ENCODE measurements at regions not wholly inside any gene's neighbourhood (a gene's known extent, or its start where the extent isn't known, plus 50 kb on each side); places are given as distances from the start of the nearest gene placed in this dataset.

DNA sequence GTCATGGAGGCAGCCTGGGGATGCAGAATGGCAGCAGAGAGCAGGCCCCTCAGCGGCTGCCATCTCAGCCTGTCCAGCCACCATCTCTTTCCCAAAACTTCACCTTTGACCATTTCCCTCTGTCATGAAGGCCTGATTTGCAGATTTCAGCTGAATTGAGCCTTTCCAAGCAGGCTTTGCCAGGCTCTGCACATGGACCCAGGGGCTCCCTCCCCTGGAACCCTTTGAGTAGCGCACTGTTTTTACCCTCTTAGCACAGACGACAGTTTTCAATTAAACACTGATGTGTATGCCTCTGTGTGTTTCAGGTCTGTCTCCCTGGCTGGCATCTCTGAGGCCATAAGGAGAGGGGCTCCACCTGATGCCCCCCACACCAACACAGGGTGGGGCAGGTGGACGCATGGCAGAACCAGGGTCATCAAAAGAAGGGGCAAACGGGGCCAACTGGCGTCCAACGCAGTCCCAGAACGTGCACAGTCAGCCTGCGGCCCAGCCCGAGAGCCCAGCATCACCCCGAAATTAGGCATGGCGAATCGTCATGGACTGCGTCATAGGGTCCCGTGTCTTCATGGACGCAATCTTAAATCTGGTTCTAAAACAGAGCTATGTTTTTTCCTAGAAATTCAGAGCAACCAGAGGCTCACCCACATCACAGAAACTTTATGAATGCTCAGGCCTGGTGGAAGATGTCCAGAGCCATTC lies 185.0 kb upstream of the TCERG1L start:
- TF ChIP-seq CTCF (IDR thresholded peaks at IDR 0.05; ENCODE audit: low read length) (no peak), EZH2 (optimal IDR thresholded peaks at IDR 0.05; ENCODE audit: low read depth, low read length) (no peak), EZH2phosphoT487 (IDR thresholded peaks at IDR 0.05; ENCODE audit: low read length) (no peak)

Data from MM.1S (cell line).